K562 (cell line): ENCODE measurements at regions not wholly inside any gene's neighbourhood (a gene's known extent, or its start where the extent isn't known, plus 50 kb on each side); places are given as distances from the start of the nearest gene placed in this dataset.

Experiments used
- ATAC-seq: fragments of 200-7000 bp; cut with Tn5 transposase; 3 replicates; pipeline ENCODE4 v1.9.1; 2020; ENCODE audit warnings: moderate library complexity
- BruUV-seq: library from RNA; stranded (reverse); fragments of 400-500 nt; replicated peaks from 2 replicates; lab custom pipeline; 2021; lab: Mats Ljungman, UMichigan
- CTCF ChIA-PET: fragments of 300-600 bp; formaldehyde crosslinking; extraction: SDS; loops from one replicate; lab custom pipeline; 2021; ENCODE audit warnings: low intra/inter-chr PET ratio; lab: Yijun Ruan, JAX
- POLR2A ChIA-PET: fragments of 300-600, 350-650 bp; sonication (Branson Sonifier 250); formaldehyde crosslinking; extraction: SDS; loops from one replicate; lab custom pipeline; 2021; ENCODE audit warnings: antibody characterized with exemption, inconsistent platforms; lab: Yijun Ruan, JAX
- DNase-seq, 4 experiments: peaks; one replicate each; pipeline versions ENCODE4 v3.0.0 to v3.0.0-alpha.2; 2011 to 2018; ENCODE audit warnings: low spot score in 3 of 4, mixed read lengths in 3 of 4; ENCODE audit errors: extremely low read depth in 1 of 4
- FAIRE-seq: peaks from 2 replicates; lab custom pipeline; 2011; peaks lifted over from hg19 to GRCh38; lab: Jason Lieb, UNC
- H2AFZ ChIP-seq: 2 replicates; pipeline ENCODE4 v1.6.0; 2011; ENCODE audit warnings: low read depth, low read length, control low read depth, inconsistent platforms
- H3K27ac ChIP-seq: fragments of 200-600 bp; 3 replicates; pipeline ENCODE4 v1.8.0; 2011; ENCODE audit warnings: low read depth, mild to moderate bottlenecking, control low read depth, inconsistent platforms, low read length, moderate library complexity, mixed read lengths; ENCODE audit errors: extremely low read depth
- H3K27me3 ChIP-seq, 2 experiments: fragments of 300-600 bp in 1 of 2; 2 replicates in 1 of 2; 3 replicates in 1 of 2; pipeline versions ENCODE4 v1.6.0 to v1.8.0; 2011; ENCODE audit warnings: inconsistent platforms in 2 of 2, low read length in 2 of 2, mild to moderate bottlenecking in 1 of 2, mixed read lengths in 1 of 2, moderate library complexity in 1 of 2; ENCODE audit not compliant: control insufficient read depth in 2 of 2, insufficient read depth in 2 of 2
- H3K36me3 ChIP-seq: fragments of 300-600 bp; 3 replicates; pipeline ENCODE4 v1.8.0; 2011; ENCODE audit warnings: mild to moderate bottlenecking, low read length, inconsistent platforms; ENCODE audit not compliant: control insufficient read depth, insufficient read depth
- H3K4me1 ChIP-seq, 2 experiments: fragments of 200-600 bp in 1 of 2; replicated peaks in 1 of 2; 2 replicates in 1 of 2; 3 replicates in 1 of 2; pipeline versions ENCODE4 v1.5.1 to v1.8.0; 2011; ENCODE audit warnings: inconsistent platforms in 2 of 2, low read length in 2 of 2, mild to moderate bottlenecking in 1 of 2, mixed read lengths in 1 of 2, moderate library complexity in 1 of 2; ENCODE audit not compliant: control insufficient read depth in 2 of 2, insufficient read depth in 2 of 2
- H3K4me2 ChIP-seq: 2 replicates; pipeline ENCODE4 v1.6.1; 2011; ENCODE audit warnings: low read length, control low read depth, inconsistent platforms, mixed read lengths; ENCODE audit not compliant: insufficient read depth
- H3K4me3 ChIP-seq: fragments of 200-600 bp; sonication (generic), shearing (Covaris generic); 2 replicates; pipeline ENCODE4 v1.5.1; 2016; ENCODE audit warnings: control low read depth, inconsistent platforms
- H3K79me2 ChIP-seq: fragments of 200-600 bp; 3 replicates; pipeline ENCODE4 v1.8.0; 2011; ENCODE audit warnings: low read length, inconsistent platforms; ENCODE audit not compliant: control insufficient read depth, insufficient read depth
- H3K9ac ChIP-seq, 2 experiments: 2 replicates each; pipeline versions ENCODE4 v1.6.0 to v1.6.1; 2011; ENCODE audit warnings: low read depth in 2 of 2, low read length in 2 of 2, control low read depth in 1 of 2, inconsistent platforms in 1 of 2, mild to moderate bottlenecking in 1 of 2, mixed read lengths in 1 of 2; ENCODE audit not compliant: insufficient read depth in 1 of 2
- H3K9me1 ChIP-seq: one replicate; pipeline ENCODE4 v1.6.0; 2011; ENCODE audit warnings: inconsistent platforms, mild to moderate bottlenecking, low read length, moderate library complexity; ENCODE audit not compliant: control insufficient read depth, insufficient read depth
- H3K9me3 ChIP-seq: replicated peaks from 2 replicates; pipeline ENCODE4 v1.5.1; 2011; ENCODE audit warnings: low read depth, low read length, inconsistent platforms; ENCODE audit not compliant: control insufficient read depth, insufficient read depth
- H4K20me1 ChIP-seq: replicated peaks from 2 replicates; pipeline ENCODE4 v1.6.1; 2011; ENCODE audit warnings: low read length, inconsistent platforms, mixed read lengths; ENCODE audit not compliant: control insufficient read depth, insufficient read depth
- COPS2 ChIP-seq: fragments of 450-650 bp; conservative IDR thresholded peaks from 2 replicates; pipeline ENCODE4 v1.6.1; 2016; ENCODE audit warnings: mild to moderate bottlenecking, moderate library complexity
- EP300 ChIP-seq: IDR thresholded peaks from 2 replicates; pipeline ENCODE4 v1.6.1; 2012; ENCODE audit warnings: low read length, improper control_type of control experiment
- PCBP2 ChIP-seq: fragments of 200-400 bp; formaldehyde crosslinking; IDR thresholded peaks from 2 replicates; pipeline ENCODE4 v1.6.1; 2018; ENCODE audit warnings: low read length, low read depth, mild to moderate bottlenecking, moderate library complexity; ENCODE audit not compliant: poor library complexity, severe bottlenecking
- WGBS: fragments of 100-300 bp; shearing (Covaris generic); methylation state at CpG from one replicate; pipeline ENCODE4 v1.1.6; 2016; ENCODE audit warnings: low coverage, mixed read lengths; ENCODE audit not compliant: insufficient coverage; ENCODE audit errors: missing lambda C conversion rate; 5-methylcytosine and 5-hydroxymethylcytosine counted together
- in situ Hi-C: fragments of 300-500 bp; cut with MboI; formaldehyde crosslinking; loops from 4 replicates; pipeline ENCODE4 v1.15.0; 2018; ENCODE audit warnings: inconsistent platforms, mixed read lengths
- intact Hi-C: fragments of 100-400 bp; cut with micrococcal nuclease; formaldehyde crosslinking; loops from 2 replicates; pipeline ENCODE4 v1.14.2; 2022
- TF ChIP-seq, protein P1 (sequence below): fragments of 200-600 bp; sonication (generic); IDR thresholded peaks from one replicate; pipeline ENCODE4 v1.6.1; 2012; ENCODE audit warnings: mild to moderate bottlenecking, low read depth, low read length, inconsistent platforms
- TF ChIP-seq, protein P2 (sequence below): sonication (generic); formaldehyde crosslinking; IDR thresholded peaks from 2 replicates; pipeline ENCODE4 v1.8.1; 2023; ENCODE audit warnings: mild to moderate bottlenecking, missing genetic modification reagents, moderate library complexity

DNA sequence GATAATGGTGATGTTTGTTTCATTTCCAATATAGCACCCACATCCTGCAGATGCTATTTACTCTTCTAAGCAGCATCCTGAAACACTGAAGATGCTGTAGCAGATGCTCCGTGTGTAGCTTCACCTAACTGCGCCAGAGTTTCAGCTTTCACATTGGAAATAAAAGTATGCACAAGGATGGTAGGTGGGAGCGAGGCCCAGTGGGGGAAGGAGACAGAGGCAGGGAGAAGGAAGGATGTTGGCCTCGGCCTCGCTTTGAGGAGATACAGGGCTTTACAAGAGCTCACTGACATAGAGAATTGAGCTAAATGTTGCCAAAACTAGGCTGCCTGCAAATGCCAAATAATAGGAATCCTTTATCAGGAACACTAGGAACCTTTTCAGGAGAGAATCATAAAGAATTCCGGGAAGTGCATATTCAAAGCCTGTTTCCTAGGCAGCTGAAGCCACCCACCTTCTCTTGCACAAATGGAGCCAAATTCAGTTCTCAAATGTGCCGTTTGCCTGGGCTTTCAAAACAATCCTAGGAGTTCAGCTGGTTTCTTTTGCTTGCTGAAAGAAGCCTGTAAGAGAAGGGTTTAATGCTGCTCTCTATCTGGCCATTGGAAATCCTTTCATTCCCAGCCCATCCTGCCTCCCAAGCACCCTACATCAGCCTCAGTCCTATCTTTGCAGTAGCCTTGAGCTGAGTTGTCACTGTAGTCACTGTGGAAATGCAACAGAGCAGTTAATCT, 135.4 kb upstream of the ATP1B1 start:
- H3K9me1 ChIP-seq: no peaks in the 10 kb centered on the region
- H4K20me1 ChIP-seq: no peaks in the 10 kb centered on the region
- BruUV-seq: no TSS peak
- CTCF ChIA-PET: no interaction called here
- H3K4me3 ChIP-seq: no peak overlapping the region
- H3K9ac ChIP-seq: no peak overlapping the region
- no peak overlapping the region for H3K4me2 ChIP-seq
- WGBS: under 1% methylated on average over 7 of the region's 7 CpGs
- no peaks in the 10 kb centered on the region for H3K9me3 ChIP-seq
- TF ChIP-seq, protein P1, sequence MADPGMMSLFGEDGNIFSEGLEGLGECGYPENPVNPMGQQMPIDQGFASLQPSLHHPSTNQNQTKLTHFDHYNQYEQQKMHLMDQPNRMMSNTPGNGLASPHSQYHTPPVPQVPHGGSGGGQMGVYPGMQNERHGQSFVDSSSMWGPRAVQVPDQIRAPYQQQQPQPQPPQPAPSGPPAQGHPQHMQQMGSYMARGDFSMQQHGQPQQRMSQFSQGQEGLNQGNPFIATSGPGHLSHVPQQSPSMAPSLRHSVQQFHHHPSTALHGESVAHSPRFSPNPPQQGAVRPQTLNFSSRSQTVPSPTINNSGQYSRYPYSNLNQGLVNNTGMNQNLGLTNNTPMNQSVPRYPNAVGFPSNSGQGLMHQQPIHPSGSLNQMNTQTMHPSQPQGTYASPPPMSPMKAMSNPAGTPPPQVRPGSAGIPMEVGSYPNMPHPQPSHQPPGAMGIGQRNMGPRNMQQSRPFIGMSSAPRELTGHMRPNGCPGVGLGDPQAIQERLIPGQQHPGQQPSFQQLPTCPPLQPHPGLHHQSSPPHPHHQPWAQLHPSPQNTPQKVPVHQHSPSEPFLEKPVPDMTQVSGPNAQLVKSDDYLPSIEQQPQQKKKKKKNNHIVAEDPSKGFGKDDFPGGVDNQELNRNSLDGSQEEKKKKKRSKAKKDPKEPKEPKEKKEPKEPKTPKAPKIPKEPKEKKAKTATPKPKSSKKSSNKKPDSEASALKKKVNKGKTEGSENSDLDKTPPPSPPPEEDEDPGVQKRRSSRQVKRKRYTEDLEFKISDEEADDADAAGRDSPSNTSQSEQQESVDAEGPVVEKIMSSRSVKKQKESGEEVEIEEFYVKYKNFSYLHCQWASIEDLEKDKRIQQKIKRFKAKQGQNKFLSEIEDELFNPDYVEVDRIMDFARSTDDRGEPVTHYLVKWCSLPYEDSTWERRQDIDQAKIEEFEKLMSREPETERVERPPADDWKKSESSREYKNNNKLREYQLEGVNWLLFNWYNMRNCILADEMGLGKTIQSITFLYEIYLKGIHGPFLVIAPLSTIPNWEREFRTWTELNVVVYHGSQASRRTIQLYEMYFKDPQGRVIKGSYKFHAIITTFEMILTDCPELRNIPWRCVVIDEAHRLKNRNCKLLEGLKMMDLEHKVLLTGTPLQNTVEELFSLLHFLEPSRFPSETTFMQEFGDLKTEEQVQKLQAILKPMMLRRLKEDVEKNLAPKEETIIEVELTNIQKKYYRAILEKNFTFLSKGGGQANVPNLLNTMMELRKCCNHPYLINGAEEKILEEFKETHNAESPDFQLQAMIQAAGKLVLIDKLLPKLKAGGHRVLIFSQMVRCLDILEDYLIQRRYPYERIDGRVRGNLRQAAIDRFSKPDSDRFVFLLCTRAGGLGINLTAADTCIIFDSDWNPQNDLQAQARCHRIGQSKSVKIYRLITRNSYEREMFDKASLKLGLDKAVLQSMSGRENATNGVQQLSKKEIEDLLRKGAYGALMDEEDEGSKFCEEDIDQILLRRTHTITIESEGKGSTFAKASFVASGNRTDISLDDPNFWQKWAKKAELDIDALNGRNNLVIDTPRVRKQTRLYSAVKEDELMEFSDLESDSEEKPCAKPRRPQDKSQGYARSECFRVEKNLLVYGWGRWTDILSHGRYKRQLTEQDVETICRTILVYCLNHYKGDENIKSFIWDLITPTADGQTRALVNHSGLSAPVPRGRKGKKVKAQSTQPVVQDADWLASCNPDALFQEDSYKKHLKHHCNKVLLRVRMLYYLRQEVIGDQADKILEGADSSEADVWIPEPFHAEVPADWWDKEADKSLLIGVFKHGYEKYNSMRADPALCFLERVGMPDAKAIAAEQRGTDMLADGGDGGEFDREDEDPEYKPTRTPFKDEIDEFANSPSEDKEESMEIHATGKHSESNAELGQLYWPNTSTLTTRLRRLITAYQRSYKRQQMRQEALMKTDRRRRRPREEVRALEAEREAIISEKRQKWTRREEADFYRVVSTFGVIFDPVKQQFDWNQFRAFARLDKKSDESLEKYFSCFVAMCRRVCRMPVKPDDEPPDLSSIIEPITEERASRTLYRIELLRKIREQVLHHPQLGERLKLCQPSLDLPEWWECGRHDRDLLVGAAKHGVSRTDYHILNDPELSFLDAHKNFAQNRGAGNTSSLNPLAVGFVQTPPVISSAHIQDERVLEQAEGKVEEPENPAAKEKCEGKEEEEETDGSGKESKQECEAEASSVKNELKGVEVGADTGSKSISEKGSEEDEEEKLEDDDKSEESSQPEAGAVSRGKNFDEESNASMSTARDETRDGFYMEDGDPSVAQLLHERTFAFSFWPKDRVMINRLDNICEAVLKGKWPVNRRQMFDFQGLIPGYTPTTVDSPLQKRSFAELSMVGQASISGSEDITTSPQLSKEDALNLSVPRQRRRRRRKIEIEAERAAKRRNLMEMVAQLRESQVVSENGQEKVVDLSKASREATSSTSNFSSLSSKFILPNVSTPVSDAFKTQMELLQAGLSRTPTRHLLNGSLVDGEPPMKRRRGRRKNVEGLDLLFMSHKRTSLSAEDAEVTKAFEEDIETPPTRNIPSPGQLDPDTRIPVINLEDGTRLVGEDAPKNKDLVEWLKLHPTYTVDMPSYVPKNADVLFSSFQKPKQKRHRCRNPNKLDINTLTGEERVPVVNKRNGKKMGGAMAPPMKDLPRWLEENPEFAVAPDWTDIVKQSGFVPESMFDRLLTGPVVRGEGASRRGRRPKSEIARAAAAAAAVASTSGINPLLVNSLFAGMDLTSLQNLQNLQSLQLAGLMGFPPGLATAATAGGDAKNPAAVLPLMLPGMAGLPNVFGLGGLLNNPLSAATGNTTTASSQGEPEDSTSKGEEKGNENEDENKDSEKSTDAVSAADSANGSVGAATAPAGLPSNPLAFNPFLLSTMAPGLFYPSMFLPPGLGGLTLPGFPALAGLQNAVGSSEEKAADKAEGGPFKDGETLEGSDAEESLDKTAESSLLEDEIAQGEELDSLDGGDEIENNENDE: no peak
- TF ChIP-seq COPS2: no peak
- no peak for TF ChIP-seq EP300
- TF ChIP-seq PCBP2: no peak
- TF ChIP-seq, protein P2, sequence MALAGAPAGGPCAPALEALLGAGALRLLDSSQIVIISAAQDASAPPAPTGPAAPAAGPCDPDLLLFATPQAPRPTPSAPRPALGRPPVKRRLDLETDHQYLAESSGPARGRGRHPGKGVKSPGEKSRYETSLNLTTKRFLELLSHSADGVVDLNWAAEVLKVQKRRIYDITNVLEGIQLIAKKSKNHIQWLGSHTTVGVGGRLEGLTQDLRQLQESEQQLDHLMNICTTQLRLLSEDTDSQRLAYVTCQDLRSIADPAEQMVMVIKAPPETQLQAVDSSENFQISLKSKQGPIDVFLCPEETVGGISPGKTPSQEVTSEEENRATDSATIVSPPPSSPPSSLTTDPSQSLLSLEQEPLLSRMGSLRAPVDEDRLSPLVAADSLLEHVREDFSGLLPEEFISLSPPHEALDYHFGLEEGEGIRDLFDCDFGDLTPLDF (CRISPR knock-in tag): no peak
- peaks cover 0 to 4% of the 10 kb centered on the region in 2 experiments; a peak in 2 of 5 replicates for H3K27me3 ChIP-seq
- intact Hi-C loops (no loop called here), in situ Hi-C loops (no loop called here)
- POLR2A ChIA-PET: interaction anchor here (1.1 to 1.4 kb wide), 2 partner anchors 10 to 11 kb away, joined by 3 to 6 read pairs; no protein-coding TSS in a partner anchor
- no peak overlapping the region for H2AFZ ChIP-seq
- DNase-seq (no peak), ATAC-seq (no peak), FAIRE-seq (no peak)
- no peaks in the 10 kb centered on the region for H3K4me1 ChIP-seq
- H3K79me2 ChIP-seq: no peaks in the 10 kb centered on the region
- no peak overlapping the region for H3K27ac ChIP-seq
- H3K36me3 ChIP-seq: no peaks in the 10 kb centered on the region
